Stimulated activated CD8-positive, alpha-beta memory T cell treated with anti-CD3 and anti-CD28 coated beads, Interleukin-7, amount 100 ng/mL, for 1 hour (primary cell): ENCODE measurements at regions not wholly inside any gene's neighbourhood (a gene's known extent, or its start where the extent isn't known, plus 50 kb on each side); places are given as distances from the start of the nearest gene placed in this dataset.
"Not testable (repeated sequence)": the region's sequence is repeated elsewhere in the genome, so short reads cannot be mapped to it uniquely, and the experiment has no call there.

Source experiments
- DNase-seq, 2 donors: peaks; one replicate each; pipeline ENCODE4 v3.0.0-alpha.2; 2020; ENCODE audit warnings: low read depth in 2 of 2

DNA sequence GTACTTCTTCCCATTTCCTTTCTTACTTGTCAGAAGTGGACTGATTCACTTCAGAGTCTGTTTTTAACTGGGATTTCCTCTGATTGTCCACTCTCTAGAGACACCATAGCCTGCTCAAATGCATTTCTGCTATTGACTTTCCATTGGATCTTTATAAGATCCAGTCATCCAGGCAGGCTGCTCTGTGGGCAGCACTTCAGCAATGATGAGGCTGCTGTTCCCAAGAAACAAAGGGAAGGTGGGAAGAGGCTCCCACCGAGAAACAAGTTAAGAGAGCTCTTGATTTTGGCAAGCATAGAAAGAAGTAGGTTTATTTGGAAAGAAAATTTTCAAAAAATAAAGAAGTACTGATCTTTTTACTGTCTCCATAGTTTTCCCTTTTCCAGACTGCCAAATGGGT is 125.8 kb upstream of the STARD13 start:
- no peak for DNase-seq

GRCh38 chr13:33415822-33416221 is 130.3 kb upstream of the STARD13 start:
- DNase-seq = no peak

GRCh38 chr13:33418224-33418953 is 132.8 kb upstream of the STARD13 start:
- not testable (repeated sequence) for DNase-seq

GRCh38 chr13:33420117-33420516 is 134.6 kb upstream of the STARD13 start:
- DNase-seq = not testable (repeated sequence)

DNA sequence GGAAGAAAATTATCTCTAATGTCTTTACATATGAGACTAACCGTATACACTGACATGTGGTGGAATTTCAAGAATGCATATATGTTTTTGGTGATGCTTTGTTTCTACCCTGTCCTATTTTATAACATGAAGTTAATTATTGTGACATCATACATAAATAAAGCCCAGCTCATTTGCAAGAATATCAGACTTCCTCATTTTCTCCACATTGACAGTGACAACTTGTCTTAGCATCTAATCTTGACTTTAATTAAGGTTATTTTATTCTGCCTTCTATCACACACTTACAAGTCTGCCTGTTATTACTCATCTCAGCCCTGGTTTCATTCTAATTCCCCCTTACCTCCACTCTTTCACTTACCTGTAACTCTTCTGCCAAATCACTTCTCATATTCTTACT is 140.6 kb upstream of the STARD13 start:
- DNase-seq = no peak

GRCh38 chr13:33433316-33433715 is 147.8 kb upstream of the STARD13 start:
- no peak for DNase-seq

DNA sequence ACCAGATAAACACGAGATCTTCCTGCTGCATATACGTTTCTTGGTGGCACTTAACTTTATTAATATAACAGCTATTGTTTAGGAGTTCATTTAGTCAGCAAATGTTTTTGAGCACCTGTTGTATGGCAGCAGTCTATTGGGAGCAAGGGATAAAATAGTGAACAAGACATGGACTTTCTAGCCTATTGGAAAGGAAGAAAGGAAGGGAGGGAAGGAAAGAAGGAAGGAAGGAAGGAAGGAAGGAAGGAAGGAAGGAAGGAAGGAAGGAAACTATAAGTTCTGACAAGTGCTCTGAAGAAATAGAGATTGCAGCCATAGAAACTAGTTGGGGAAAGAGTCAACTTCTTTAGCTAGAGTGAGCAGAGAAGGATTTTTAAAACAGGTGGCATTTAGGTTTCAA is 149.1 kb upstream of the STARD13 start:
- DNase-seq = no peak

DNA sequence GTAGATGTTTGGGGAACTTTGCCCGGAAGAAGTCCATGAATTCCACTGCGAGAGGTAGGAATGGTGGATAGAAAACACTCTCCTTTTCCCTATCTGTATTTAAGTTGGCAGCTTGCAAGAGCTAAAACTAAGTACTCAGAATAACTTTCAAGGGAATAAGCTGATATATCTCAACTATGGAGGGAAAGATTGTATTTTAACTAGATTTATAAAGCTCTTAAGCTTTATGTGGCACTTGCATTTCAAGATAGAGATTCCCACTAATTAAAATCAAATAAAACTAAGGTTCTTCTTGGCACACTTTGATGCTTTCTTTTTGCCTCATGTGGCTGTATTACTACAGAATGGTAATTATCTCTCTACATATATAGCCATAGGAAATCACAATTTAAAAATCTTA is 149.7 kb upstream of the STARD13 start:
- no peak for DNase-seq

DNA sequence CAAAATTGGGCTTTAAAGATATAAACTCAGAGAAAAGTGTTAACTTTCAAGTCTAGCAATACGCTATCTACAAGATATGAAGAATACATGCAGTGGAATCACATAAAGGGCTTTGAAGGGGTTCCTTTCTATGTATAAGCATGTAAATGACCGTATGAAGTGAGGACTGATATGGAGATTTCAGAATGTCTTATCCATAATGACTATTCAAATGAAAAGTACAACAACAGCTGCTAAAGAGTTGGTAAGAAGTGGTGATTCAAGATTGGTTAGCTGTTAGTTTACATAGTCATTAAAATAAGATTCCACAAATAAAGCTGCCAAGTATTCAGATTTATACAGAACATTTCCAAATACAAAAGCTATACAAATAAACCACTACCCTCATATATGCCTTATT is 153.4 kb upstream of the STARD13 start:
- DNase-seq = no peak

- DNase-seq = no peak
Observed at GRCh38 chr13:33441015-33441414, 155.5 kb upstream of the STARD13 start.

GRCh38 chr13:33445024-33445423 is 159.5 kb upstream of the STARD13 start:
- DNase-seq = no peak

DNA sequence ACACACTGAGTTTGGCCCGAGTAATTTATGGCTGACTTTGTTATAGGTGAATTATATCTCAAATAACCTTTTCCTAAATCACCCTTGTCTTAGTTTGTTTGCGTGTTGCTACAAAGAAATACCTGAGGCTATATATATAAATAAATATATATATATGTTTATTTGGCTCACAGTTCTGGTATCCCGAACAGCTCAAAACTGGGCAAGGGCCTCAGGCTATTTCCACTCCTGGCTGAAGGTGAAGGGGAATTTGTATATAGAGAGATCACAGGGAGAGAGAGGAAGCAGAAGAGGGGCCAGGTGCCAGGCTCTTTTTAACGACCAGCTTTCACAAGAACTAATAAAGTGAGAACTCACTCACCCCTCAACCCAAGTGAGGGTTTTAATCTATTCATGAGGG is 159.9 kb upstream of the STARD13 start:
- no peak for DNase-seq

- no peak for DNase-seq
Observed at GRCh38 chr13:33446821-33447725, 161.5 kb upstream of the STARD13 start.

DNA sequence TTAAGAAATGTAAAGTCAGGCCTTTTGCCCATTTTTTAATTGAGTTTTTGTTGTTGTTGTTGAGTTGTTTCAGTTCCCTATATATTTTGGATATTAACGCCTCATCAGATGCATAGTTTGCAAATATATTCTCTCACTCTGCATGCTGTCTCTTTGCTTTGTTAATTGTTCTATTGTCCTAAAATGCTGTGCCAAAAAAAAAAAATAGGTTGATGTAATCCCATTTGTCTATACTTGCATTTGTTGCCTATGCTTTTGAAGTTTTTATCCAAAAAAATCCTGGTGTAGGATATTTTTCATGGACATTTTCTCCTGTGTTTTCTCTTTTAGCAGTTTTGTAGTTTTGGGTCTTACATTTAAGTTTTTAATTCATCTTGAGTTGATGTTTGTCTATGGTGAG is 163.3 kb upstream of the STARD13 start:
- no peak for DNase-seq

GRCh38 chr13:33450956-33451709 is 165.6 kb upstream of the STARD13 start:
- no peak for DNase-seq

DNA sequence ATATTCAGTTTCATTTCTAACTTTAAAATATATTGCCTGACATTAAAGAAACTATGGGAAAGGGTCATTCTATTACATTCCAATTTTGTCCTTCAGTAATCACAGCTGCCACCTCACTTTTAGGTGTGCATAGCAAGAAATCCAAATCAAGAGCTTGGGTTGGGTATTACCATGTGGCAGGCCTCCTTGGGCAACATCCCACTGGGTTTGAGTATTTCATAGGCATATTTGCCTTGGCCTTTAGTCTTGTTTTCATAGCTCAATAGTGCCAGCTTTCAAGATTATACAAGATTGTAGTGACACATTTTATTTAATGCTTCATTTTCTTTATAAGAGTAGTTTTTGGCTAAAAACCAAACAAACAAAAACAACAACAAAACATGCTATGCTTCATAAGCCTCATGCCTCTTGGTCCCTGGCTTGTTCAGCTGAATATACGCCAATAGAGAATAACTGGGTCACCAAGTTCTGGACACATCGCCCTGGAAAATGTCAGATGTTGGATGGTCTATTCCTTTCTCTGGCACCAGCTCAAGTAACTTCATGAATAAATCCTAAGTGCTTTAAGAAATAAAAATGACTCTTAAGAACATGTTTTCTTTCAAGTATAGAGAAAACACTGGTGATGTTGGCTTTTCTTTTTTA is 167.4 kb upstream of the STARD13 start:
- DNase-seq = no peak

- no peak for DNase-seq
Observed at GRCh38 chr13:33453936-33454335, 168.4 kb upstream of the STARD13 start.

DNA sequence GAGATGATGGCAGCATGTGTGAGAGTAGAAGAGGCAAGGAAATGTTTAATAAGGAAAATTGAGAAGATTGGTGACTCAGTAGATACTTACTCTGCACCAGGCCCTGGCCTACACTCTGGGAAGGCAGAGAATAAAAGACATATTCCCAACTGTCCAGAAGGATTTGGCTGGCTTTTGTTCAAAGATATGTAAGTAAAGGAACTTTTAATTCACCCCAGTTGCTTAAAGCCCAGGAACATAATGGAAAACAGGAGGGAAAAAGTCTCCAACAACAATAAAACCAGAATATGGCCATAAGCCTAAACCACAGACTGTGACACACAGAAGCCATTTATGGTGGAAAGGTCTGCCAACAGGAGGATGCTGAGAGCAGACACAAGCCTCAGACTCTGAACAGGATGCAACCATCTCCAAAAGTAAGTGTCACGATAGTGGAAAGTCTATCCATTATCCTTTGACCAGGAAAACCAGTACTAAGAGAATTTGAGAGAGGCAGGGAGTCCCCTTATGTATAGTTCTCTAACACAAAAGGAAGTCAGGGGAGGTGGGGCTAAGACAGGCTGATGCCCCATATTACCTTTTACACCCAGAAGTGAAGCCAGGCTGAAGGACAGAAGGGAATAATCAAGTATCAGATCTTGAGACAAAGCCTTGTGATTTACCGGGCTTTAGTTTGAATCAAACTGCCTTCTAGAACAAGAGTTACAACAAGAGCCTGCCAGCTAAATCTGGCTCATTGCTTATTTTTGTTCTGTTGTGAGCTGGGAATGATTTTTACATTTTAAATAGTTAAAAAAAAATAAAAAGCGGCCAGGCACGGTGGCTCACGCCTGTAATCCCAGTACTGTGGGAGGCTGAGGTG is 169.5 kb upstream of the STARD13 start:
- no peak for DNase-seq

DNA sequence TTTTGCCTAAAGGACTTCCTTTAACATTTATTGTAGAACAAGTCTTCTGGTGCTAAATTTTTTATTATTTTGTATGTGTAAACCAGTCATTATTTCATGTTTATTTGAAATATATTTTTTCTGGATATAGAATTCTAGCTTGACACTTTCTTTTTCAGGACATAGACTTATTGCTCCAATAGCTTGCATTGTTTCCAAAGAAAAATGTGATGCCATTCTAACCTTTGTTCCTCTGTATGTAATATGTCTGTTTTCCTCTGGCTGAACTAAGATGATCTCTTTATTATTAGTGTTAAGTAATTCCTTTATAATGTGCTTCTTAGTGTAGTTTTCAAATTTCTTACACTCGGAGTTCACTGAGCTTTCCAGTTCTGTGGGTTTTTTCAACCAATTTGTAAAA is 174.1 kb upstream of the STARD13 start:
- DNase-seq = no peak

- DNase-seq = no peak
Observed at GRCh38 chr13:33462109-33462508, 176.6 kb upstream of the STARD13 start.

DNA sequence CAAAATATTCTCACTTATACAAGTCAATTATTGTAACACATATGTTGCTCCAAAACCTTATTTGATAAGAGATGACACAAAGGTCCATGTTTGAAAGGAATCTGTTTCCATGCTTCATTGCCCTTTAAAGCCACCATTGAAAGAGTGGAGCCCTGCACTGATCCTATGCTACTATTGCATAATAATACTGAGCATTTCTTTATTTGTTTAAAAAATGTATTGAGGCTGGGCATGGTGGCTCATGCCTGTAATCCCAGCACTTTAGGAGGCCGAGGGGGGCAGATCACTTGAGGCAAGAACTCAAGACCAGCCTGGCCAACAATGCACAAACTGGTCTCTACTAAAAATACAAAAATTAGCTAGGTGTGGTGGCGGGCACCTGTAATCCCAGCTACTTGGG is 178.8 kb upstream of the STARD13 start:
- no peak for DNase-seq
